Hematopoietic multipotent progenitor cell treated with erythropoietin and hydrocortisone succinate and interleukin-3 and kit ligand, for 4 days (in vitro differentiated cells): ENCODE measurements at regions not wholly inside any gene's neighbourhood (a gene's known extent, or its start where the extent isn't known, plus 50 kb on each side); places are given as distances from the start of the nearest gene placed in this dataset.
"Not testable (repeated sequence)": the region's sequence is repeated elsewhere in the genome, so short reads cannot be mapped to it uniquely, and the experiment has no call there.

ENCODE experiments used
- DNase-seq: peaks from one replicate; pipeline ENCODE4 v3.0.0-alpha.2; 2015

GRCh38 chr5:172525307-172525995 lies 71.1 kb upstream of the SH3PXD2B start:
- no peak for DNase-seq

DNA sequence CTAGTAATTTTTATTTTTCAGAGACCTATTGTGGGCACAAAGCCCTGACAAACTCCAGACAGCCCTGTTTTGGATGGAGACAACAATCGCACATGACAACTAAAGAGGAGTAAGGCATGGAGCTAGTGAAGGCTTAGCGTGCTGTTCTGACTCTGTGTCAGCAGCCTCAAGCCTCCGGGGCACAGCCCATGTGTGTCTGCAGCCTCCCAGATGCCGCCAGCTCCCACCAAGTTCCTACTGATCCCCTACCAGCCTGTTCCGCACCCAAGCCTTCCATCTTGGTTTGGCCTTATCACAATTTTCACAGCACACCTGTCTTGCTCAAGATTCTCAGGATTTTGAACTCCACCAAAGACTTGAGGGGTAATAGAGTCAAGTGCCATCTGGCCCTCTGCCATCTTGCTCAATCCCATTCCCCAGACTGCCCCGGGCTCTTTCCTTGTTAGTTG lies 70.3 kb upstream of the SH3PXD2B start:
- DNase-seq = no peak

GRCh38 chr5:172523146-172523745 lies 68.9 kb upstream of the SH3PXD2B start:
- no peak for DNase-seq

DNA sequence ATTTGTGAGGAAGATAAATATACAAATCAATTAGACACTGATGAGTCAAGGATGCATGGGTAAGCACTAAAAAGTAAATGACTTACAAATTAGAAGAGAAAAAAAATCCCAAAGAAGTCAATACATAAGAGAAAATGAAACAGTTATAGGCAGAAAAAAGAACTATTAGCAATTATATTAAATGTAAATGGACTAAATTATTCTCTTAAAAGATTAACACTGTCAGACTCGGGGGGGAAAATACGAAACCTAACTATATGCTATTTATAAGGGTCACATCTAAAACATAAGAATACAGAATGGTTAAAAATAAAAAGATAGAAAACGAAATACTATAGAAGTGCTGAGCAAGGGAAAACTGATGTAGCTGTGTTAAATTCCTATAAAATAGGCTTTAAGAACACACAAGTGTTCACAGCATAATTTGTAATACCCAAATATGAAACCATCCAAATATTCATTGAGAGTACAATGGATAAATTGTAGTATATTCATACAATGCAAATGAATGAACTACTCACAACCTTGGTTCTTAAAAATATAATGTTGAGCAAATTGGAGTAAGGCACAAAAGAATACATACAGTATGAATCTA lies 67.1 kb upstream of the SH3PXD2B start:
- DNase-seq = no peak

DNA sequence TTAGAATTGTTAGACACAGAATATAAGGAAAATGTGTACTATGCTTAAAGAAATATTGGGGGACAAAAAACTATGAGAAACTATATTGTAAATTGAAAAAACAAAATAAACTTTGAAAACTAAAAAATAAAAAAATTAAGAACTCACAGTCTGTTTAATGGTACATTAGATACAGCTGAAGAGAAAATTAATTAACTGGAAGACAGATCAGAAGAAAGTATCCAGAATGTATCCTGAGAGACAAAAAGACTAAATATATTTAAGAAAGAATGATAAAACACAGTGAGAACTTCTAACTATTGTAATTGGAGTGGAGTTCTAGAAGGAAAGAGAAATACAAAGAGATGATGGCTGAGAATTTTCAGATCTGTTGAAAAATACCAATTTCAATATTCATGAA lies 57.6 kb upstream of the SH3PXD2B start:
- DNase-seq = no peak

DNA sequence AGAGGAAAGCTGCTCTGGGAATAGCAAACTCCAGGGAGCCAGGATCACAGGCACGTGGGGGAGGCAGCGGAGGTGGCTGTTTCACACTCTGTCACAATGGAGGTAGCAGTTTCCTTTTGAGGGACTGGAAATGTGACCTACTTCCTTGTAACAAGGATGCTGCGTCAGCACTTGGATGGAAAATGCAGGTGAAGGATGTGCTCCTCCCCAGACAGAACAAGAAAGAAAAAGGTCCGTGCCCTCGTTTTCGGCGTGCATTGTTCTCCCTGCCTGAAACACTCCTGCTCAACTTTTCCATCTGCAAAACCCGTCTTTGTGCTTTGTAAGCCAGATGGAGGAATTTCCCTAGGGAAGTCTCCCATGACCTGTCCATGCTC lies 55.1 kb upstream of the SH3PXD2B start:
- no peak for DNase-seq

DNA sequence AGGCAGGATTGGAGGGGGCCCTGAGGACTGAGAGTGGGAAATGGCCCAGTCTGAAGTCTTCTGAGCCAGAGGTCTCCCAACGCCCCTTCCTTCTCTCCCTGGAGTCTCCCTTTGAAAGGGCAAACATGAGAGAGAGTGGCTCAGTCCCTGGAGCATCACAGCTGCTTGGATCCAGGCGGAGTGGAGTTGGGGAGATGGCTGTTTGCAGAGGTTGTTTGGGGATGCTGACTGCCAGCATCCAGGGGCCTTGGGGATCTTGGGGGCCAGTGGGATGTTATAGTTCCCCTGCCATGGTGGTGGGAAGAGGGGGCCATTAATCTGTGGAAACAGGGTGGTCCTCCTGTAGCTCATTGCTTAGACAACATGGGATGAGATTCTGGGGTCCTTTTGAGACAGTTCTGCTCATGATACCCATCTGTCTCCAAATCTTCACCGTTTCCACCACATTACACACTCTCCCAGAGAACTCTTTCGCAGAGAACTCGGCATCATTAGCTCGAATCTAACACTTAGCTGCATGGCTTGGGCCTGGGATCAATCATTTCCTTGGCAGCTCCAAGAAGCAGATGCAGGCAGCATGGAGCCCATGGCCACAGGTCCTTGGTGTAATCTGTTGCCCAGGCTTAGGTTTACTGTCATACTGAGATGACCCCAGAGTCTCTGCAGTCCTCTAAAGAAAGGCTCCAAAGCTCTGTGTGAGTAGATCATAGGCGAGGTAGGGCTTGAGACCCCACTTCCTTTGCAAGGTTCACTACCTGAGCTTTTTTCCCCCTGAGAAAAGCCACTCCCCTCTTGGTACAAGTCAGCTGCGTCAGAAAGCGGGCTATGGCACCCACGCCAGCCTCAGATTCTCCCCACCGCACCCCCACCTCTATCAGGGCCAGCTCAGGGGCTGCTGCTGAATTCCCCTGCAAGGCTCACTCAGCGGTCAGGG lies 54.4 kb upstream of the SH3PXD2B start:
- no peak for DNase-seq

DNA sequence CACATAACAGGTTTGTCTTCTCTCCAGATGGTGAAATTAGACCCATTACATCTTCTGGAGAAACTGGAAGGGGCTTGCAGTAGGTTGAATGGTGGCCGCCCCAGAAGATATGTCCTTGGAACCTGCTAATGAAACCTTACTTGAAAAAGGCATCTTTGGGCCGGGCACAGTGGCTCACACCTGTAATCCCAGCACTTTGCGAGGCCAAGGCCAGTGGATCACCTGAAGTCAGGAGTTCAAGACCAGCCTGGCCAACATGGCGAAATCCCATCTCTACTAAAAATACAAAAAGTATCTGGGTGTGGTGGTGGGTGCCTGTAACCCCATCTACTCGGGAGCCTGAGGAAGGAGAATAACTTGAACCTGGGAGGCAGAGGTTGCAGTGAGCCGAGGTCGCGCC lies 53.2 kb upstream of the SH3PXD2B start:
- DNase-seq = not testable (repeated sequence)

GRCh38 chr5:172506921-172507320 lies 52.6 kb upstream of the SH3PXD2B start:
- no peak for DNase-seq

DNA sequence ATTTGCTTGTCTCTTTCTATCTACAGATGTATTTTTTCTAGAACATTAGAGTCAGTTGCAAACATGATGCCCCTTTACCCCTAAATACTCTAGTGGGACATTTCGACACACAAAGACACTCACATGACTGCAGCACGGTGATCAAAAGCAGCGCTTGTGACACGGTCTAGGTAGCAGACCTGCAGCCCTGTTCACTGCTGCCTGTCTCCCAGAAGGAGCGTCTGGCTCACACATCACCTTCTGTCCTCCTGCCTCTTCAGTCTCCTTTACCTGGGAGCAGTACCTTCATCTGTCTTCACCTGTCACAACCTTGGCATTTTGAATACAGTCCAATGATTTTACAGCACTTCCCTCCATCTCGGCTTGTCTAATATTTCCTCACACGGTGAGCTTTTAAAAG lies 51.9 kb upstream of the SH3PXD2B start:
- DNase-seq = no peak

DNA sequence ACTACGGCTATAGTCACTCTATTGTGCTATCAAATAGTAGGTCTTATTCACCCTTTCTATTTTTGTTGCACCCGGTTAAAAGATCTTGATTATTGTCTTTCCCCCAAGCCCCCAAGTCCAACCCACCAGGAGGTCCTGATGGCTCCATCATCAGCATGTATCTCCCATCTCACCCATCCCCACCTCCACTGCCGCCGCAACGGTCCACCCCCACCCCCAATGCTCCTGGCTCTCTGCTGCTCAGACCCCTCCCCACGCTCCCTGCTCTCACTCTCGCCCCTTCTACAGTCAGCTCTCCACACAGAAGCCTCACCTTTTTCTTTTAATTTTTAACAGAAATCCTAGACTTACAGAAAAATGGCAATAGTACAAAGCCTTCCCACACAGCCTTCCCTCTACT lies 51.5 kb upstream of the SH3PXD2B start:
- DNase-seq = no peak

GRCh38 chr5:172505403-172505759 lies 51.1 kb upstream of the SH3PXD2B start:
- DNase-seq = no peak

DNA sequence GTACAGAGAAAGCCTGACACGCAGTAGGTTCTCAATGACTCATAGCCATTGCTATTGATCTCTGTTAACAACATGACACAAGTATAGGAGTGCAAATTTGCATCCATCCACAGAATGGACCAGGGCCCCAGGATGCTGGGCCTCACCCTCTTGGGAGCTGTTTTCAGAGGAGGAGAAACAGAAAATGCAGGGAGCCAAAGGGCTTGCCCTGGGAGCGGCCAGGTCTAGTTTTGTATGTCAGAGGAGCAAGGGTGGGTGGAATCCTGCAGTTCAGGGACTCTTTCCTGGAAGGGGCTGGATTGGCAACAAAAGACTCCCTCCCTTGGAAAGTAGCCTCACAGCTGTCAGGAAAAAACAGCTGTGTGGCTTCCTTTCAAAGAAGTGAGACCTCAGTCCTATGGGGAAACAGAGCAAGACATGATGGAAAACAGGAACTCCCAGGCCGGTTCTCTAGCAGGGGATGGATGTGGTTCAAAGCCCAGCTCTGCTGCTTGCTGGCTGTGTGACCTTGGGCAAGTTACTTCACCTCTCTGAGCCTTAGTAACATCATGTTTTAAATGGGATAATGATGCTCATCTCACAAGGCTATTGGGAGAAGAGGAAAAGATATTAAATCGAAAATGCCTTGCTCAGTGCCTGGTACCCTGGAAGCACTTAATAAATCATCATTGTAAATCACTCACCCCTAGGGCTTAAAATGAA lies 50.5 kb upstream of the SH3PXD2B start:
- DNase-seq = no peak

DNA sequence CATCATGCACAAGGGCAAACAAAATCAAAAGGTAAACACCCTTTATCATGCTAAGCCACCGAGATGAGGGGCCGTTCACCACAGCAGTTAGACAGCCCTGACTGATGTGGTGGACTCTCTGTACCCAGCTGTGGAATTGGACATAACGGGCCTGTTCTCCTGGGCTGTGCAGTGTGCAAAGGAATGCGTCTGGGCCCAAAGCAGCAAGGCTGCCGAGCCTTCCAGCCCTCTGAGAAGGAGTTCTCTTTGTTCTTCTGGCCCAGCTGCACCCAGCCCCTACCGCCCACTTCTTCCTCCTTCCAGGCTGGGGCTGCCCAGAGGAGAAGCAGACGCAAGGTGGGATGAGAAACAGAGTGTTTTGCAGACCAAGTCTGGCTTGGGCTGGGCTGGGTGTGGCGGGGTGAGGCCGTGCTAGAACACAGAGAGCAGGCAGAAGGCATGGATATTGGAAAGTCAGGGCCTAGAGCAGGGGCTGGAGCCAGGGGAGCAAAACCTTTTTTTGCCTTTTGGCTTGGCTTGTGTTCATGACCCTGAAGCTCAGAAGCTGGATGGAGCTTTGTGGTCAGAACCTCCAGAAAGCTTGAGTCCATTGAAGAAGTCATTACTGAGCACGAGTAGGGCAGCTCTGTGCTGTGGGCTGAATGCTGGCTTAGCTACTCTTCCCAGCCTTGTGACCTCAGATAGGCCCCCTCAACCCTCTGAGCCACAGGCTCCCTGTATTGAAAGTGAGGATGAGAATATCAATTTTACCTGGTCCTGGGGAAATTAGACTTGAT lies 49.8 kb upstream of the SH3PXD2B start:
- no peak for DNase-seq
